Breast epithelium (tissue), 3 donors: ENCODE measurements at regions not wholly inside any gene's neighbourhood (a gene's known extent, or its start where the extent isn't known, plus 50 kb on each side); places are given as distances from the start of the nearest gene placed in this dataset.

Experiments used
- POLR2A ChIP-seq: fragments of 450-650 bp; IDR thresholded peaks from one replicate; pipeline ENCODE4 v1.6.1; 2016; ENCODE audit warnings: antibody characterized with exemption, mild to moderate bottlenecking, moderate library complexity
- POLR2AphosphoS5 ChIP-seq, 3 donors: sonication (generic); formaldehyde crosslinking; IDR thresholded peaks; one replicate each; pipeline ENCODE4 v1.6.1; 2017; ENCODE audit warnings: antibody characterized with exemption in 3 of 3
- TF ChIP-seq, protein P1 (sequence below), 3 donors: fragments of 450-650 bp; IDR thresholded peaks; one replicate each; pipeline ENCODE4 v1.5.1; 2016 to 2017; ENCODE audit warnings: antibody characterized with exemption in 3 of 3, mild to moderate bottlenecking in 3 of 3, moderate library complexity in 3 of 3

DNA sequence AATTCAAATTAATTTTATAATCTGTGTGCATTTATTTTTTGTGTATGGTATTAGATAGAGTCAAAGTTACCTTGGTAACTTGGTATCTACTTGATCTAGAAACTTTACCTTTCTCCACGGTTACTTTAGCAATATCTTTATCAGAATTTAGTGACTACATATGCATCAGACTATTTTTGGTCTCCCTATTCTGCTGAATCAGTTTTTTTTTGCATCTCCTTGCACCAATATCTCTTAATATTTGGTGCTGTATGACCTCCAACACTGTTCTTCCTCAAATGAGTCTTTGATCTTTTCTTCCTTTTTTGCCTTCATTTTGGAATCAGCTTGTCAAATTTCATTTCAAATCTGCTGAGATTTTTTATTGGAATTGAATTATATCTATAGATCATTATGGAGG is 828.2 kb upstream of the FOXG1 start:
- TF ChIP-seq, protein P1, sequence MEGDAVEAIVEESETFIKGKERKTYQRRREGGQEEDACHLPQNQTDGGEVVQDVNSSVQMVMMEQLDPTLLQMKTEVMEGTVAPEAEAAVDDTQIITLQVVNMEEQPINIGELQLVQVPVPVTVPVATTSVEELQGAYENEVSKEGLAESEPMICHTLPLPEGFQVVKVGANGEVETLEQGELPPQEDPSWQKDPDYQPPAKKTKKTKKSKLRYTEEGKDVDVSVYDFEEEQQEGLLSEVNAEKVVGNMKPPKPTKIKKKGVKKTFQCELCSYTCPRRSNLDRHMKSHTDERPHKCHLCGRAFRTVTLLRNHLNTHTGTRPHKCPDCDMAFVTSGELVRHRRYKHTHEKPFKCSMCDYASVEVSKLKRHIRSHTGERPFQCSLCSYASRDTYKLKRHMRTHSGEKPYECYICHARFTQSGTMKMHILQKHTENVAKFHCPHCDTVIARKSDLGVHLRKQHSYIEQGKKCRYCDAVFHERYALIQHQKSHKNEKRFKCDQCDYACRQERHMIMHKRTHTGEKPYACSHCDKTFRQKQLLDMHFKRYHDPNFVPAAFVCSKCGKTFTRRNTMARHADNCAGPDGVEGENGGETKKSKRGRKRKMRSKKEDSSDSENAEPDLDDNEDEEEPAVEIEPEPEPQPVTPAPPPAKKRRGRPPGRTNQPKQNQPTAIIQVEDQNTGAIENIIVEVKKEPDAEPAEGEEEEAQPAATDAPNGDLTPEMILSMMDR (IDR thresholded peaks at IDR 0.05): no peak
- TF ChIP-seq POLR2AphosphoS5 (IDR thresholded peaks at IDR 0.05): no peak
- TF ChIP-seq POLR2A: no peak
